ENCODE measurements at regions not wholly inside any gene's neighbourhood (a gene's known extent, or its start where the extent isn't known, plus 50 kb on each side); places are given as distances from the start of the nearest gene placed in this dataset.

GRCh38 chr9:107426126-107426525 lies 63.4 kb downstream of the KLF4 start:
- TF ChIP-seq, protein P1, sequence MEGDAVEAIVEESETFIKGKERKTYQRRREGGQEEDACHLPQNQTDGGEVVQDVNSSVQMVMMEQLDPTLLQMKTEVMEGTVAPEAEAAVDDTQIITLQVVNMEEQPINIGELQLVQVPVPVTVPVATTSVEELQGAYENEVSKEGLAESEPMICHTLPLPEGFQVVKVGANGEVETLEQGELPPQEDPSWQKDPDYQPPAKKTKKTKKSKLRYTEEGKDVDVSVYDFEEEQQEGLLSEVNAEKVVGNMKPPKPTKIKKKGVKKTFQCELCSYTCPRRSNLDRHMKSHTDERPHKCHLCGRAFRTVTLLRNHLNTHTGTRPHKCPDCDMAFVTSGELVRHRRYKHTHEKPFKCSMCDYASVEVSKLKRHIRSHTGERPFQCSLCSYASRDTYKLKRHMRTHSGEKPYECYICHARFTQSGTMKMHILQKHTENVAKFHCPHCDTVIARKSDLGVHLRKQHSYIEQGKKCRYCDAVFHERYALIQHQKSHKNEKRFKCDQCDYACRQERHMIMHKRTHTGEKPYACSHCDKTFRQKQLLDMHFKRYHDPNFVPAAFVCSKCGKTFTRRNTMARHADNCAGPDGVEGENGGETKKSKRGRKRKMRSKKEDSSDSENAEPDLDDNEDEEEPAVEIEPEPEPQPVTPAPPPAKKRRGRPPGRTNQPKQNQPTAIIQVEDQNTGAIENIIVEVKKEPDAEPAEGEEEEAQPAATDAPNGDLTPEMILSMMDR (conservative IDR thresholded peaks at IDR 0.05; ENCODE audit: low read depth, low read length) = no peak
- no peak for TF ChIP-seq EZH2 (IDR thresholded peaks at IDR 0.05; ENCODE audit: borderline replicate concordance, low read depth, low read length, poor library complexity, severe bottlenecking)
